22Rv1 (cell line): ENCODE measurements at regions not wholly inside any gene's neighbourhood (a gene's known extent, or its start where the extent isn't known, plus 50 kb on each side); places are given as distances from the start of the nearest gene placed in this dataset.
"Not testable (repeated sequence)": the region's sequence is repeated elsewhere in the genome, so short reads cannot be mapped to it uniquely, and the experiment has no call there.

Experiments used
- H3K27ac ChIP-seq: fragments of 450-650 bp; 2 replicates; pipeline ENCODE4 v1.5.1; 2017
- ZFX ChIP-seq: fragments of 450-650 bp; IDR thresholded peaks from 2 replicates; pipeline ENCODE4 v1.6.1; 2017; ENCODE audit warnings: antibody characterized with exemption, borderline replicate concordance
- TF ChIP-seq, protein P1 (sequence below): fragments of 450-650 bp; IDR thresholded peaks from 2 replicates; pipeline ENCODE4 v1.5.1; 2017; ENCODE audit warnings: mild to moderate bottlenecking

DNA sequence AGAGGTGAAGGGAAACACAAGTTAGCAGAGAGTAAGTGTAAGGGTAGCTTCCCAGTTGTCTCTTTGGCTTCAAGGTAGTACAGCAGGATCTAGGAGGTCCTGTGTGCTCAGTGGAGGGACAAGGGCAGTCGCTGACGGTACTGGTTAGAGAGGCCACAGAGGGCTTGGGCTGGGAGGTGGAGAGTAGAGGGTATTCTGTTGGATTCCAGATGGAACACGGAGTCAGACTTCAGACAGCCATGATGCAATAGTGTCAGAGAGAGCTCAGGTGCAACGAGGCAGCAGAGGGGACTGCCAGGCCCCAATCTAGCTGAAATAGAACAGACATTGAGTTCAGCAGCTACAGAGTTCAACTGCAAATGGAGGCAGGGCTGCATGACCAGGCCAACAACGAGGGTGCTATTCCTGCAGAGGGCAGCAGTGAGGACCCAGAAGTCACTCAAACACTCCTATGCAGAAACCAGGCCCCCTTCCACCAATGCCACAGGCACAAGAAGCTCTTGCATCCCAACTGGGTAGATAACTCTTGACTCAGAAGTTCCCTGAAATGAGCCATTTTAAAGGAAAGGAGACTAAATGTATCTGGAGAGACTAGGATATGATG lies 325.0 kb upstream of the ESRRG start:
- TF ChIP-seq, protein P1, sequence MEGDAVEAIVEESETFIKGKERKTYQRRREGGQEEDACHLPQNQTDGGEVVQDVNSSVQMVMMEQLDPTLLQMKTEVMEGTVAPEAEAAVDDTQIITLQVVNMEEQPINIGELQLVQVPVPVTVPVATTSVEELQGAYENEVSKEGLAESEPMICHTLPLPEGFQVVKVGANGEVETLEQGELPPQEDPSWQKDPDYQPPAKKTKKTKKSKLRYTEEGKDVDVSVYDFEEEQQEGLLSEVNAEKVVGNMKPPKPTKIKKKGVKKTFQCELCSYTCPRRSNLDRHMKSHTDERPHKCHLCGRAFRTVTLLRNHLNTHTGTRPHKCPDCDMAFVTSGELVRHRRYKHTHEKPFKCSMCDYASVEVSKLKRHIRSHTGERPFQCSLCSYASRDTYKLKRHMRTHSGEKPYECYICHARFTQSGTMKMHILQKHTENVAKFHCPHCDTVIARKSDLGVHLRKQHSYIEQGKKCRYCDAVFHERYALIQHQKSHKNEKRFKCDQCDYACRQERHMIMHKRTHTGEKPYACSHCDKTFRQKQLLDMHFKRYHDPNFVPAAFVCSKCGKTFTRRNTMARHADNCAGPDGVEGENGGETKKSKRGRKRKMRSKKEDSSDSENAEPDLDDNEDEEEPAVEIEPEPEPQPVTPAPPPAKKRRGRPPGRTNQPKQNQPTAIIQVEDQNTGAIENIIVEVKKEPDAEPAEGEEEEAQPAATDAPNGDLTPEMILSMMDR: peak; percentile 66
- no peak for TF ChIP-seq ZFX
- H3K27ac ChIP-seq: no peak overlapping the region

DNA sequence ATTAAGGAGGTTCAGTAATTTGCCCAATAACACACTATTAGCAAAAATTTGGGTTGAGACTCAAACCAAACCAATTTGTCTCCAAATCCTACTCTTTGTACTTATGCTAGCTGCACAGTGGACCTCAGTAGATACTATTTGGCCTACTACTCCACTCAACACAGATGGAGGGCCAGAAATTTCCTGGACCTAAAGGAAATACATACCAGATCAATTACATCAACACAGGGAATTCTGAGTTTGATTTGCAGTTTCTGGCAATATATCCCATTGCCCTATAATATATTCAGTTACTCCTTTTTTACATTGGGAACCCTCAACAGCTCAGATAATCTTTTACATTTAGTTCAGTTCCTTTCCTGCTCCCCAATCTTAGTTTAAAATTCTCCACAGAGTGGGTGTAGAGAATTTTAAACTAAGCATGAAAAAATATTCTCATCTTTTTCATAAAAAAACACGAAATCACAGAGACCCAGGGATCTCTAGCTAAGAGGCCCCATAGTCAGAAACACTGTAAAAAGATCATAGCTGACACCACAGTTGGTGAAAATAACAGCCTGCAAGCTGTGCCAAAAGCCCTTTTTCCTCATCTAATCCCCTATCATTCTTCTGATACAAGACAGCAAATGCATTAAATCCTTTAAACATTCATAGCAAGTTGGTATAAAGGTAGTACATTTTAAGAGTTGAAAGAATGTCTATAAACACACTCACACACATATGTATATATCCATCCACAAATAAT lies 317.7 kb upstream of the ESRRG start:
- H3K27ac ChIP-seq: no peak overlapping the region
- TF ChIP-seq ZFX: no peak
- TF ChIP-seq, protein P1: no peak

DNA sequence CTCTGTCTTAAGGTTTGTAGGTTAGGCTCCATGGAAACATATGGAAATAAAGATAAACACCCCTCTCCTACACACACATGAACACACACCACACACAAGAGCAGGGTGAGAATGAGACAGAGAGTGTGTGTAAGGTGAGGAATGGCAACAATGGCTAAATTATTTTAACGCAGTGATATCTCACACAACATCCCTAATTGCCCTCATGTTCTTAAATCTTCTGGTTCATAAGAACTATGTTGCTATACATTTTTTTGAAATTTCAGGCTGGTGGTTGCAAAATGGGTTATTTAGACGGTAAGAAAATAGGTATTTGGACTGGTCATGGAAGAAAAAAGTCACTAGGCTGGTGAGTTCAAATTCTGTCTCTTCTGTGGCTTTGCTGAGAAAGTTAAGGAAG lies 316.7 kb upstream of the ESRRG start:
- TF ChIP-seq ZFX: no peak
- TF ChIP-seq, protein P1: no peak
- no peak overlapping the region for H3K27ac ChIP-seq

DNA sequence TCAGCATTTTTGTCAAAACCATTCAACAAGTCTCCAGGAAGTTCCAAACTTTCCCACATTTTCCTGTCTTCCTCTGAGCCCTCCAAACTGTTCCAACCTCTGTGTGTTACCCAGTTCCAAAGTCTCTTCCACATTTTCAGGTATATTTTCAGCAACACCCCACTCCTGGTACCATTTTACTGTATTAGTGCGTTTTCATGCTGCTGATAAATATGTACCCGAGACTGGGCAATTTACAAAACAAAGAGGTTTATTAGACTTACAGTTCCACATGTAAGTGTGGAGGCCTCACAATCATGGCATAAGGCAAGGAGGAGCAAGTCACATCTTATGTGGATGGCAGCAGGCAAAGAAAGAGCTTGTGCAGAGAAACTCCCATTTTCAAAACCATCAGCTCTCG lies 315.9 kb upstream of the ESRRG start:
- not testable (repeated sequence) for H3K27ac ChIP-seq

- H3K27ac ChIP-seq: no peak overlapping the region
- TF ChIP-seq ZFX: no peak
- TF ChIP-seq, protein P1: no peak
Observed at GRCh38 chr1:217036757-217037156, 313.5 kb upstream of the ESRRG start.

DNA sequence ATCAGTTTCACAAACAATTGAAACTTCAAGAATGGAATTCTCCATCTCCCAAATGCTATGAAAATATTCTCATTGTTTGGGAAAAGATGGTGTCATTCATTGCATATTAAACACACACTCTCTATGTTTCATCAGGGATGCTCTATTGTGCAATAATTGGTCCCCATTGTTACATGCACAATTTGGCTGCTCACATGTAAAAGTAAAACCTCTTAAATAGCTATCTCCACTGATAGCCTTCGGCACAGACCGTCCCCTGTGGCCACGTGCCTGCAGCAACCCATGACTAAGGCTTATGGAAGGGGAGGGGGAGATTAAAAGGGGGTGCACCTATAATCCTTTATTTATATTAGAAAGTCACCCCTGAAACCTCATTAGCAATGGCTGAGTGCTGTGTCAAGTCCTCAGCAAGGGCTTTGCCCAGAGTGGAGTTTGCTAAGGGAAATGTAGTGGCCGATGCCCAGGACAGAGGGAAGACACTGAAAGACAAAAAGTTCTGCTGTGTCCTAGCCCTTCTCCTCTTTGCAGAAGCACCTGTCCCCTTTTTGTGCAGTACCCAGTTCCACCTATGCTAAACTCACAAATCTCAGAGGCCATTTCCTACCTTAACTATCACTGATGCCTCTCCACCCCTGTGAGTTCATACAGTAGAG lies 309.6 kb upstream of the ESRRG start:
- TF ChIP-seq ZFX: no peak
- TF ChIP-seq, protein P1: no peak
- no peak overlapping the region for H3K27ac ChIP-seq

DNA sequence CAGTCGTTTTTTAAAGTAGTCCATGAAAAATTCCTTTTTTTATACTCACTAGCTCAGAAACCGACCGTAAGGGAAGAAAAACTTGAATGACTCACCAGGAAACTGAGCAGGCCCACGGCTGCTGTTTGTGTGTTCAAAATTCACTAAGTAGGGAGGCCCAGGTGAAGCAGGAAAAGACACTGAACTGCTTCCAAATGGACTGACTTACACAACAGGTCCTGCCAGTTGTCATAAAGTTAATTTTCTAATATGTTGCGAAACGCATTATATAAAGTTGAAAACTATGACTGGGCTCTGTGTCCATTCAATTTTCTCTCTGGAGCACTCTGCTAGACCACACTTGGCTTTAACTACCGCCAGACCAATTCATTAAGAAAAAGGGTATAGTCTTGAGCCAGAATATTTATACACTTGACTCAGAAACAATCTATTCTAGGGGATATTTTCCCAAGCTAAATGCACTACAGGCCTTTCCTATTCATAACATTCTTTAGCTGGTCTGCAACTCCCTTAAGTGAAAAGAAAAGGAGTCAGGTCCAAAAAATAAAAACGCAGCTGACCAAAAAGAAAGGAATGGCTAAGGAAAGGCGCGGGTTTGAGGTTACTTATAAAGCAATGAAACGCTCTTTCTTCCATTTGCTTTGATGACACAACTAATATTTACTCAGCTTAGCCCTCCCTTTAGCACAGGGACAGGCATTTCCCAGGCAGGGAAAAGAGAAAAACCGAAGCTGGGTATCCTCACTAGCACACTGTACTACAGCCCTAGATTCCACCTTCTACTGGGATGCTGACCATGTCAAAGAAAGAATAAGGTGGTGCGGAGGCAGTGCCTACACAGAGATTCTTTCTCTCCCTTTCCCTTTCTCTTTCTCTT lies 306.3 kb upstream of the ESRRG start:
- H3K27ac ChIP-seq: peak overlapping the region; percentile 21
- TF ChIP-seq ZFX: no peak
- TF ChIP-seq, protein P1: no peak
